Suppressor macrophage treated with lipopolysaccharide for 4 hours (primary cell): ENCODE measurements at regions not wholly inside any gene's neighbourhood (a gene's known extent, or its start where the extent isn't known, plus 50 kb on each side); places are given as distances from the start of the nearest gene placed in this dataset.

Experiments used
- DNase-seq: peaks from one replicate; pipeline ENCODE4 v3.0.0-alpha.2; 2020

DNA sequence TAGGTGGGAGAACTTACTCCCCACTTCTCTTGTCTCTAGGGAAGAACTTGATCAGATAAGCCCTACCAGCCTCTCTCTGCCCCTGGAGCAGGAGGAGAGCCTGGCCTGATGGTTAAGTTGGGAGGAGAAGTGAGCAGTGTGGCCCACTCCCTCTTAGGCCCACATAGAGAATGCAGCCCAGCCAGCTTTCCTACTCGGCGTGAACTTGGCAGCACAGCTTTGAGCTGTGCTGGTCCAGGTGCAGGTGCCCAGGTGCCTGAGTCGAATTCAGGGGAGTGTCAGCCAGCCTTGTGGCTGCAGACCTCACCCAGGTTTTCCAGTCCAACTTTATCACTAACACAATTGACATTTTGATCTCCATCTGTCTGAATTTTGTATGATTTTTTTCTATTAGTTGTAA lies 77.6 kb upstream of the PAQR3 start:
- DNase-seq = no peak

DNA sequence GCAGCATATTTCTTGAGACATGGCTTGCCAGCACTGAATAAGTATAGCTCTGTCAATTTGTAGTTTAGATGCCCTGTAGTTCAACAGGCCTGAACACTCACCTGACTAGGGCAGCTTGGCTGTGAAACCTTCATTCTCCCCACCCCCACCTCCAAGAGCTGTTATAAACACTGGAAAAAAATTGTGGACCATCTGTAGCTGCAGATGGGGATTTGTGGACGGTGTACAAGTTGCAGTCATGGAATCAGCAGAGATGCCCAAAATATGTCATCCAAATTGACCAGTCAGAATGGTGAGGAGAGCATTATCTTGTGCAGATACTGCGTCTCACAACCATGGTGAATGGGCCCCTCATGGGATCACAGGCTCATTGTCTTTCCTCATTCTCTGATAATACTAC lies 76.2 kb upstream of the PAQR3 start:
- no peak for DNase-seq

DNA sequence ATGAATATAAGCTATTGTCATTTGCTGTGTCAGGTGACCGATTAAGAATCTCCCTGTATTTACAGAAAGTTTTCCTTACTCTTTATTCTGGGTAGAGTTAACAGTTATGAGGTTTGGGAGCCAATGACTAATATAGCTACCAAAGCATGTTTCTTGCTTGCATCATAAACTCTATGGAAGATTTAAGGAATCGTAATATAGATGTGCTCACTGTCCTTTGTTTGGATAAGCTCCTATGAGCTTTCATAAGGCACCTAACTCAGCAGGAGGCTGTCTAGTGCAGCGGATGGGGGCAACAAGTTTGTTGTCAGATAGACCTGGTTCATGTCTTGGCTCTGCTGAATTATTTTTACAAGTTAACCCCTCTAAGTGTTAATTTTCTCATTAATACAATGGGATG lies 75.0 kb upstream of the PAQR3 start:
- DNase-seq = no peak

DNA sequence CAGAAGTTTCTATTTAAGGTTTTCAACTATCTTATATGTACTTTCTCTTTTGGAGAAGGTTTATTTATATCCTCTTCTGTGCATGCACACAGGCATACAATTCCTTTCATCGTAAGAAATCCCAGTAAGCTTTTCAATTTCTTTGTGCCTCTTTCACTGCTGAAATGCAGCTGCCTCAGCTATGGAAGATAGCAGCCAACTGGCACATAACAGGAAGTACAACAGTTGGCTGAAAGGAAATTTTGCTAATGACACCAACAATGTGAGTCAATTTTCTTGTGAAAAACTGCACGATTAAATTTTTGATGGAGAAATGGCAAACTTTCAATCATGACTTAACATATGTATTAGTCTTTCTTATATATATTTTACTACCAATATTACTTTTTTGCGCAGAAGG lies 74.5 kb upstream of the PAQR3 start:
- no peak for DNase-seq

DNA sequence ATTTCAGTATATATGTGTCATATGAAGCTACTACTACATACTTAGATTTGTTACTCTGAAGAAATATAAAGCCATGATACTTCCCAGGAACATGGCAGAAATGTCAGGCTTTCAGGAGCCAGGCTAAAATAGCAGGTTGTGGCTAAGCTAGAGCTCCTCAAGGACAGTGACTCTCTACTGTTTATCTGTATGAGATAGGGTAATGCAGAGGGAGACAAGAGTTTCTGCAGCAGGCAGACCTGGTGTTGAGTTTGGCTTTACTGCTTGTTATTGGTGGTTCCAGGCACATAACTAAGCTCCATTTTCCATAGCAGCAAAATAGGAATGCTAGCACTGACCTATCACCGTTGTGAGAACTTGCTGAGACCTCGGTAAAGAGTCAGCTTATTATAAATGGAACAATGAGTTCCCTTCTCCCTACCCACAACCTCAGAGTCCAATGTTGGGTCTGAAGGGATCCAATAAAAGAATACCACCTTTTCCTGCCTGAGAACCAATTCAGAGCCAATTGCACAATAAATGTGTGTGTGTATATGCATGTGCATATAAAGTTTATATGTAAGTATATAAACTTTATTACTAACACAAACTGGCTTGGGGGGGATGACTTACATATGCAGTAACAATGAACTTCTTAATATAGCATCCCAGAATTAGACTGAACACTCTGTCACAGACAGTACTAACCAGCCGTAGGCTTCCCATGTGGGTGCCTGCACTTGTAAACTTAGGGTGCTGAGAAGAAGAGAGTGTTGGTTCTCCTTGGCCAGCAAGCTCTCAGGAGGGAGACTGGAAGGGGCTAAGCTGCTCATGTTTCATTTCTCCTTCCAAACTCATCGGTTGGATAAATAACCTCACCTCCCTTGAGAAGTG lies 51.9 kb upstream of the PAQR3 start:
- DNase-seq = no peak

DNA sequence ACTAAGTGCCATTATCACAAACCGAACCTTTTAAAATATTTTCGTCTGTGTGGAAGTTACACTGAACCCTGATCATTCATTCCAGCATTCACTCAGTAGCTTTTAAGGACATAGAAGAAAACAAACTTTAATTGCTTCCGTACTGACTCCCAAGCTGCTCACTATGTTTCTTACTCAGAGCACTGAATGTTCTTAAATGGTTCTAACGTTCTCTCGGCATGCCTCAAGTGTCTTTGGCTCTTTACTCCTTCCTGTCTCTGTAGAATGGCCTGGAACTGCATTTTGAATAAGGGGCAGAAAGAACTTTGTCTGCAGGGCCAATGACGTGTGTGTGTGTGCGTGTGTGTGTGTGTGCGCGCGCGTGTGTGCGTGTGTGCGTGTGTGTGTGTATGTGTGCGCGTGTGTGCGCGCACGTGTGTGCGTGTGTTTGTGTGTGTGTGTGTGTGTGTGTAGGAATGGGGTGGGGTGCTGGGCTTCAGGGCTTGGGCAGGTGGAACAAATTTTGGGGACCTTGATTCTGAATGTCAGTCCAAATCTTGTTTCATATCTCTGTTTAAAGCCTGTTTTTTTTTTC lies 50.5 kb upstream of the PAQR3 start:
- no peak for DNase-seq
